Mononuclear cell (primary cell): ENCODE measurements at regions not wholly inside any gene's neighbourhood (a gene's known extent, or its start where the extent isn't known, plus 50 kb on each side); places are given as distances from the start of the nearest gene placed in this dataset.
A peak's percentile ranks its signal among the peaks of the same experiment; 100 is the strongest.
"Not testable (repeated sequence)": the region's sequence is repeated elsewhere in the genome, so short reads cannot be mapped to it uniquely, and the experiment has no call there.

ENCODE experiments used
- H3K27me3 ChIP-seq: 2 replicates; pipeline ENCODE4 v1.6.0; 2011; ENCODE audit warnings: low read length, control low read depth; ENCODE audit not compliant: insufficient read depth
- H3K4me1 ChIP-seq: 2 replicates; pipeline ENCODE4 v1.5.1; 2011; ENCODE audit warnings: mild to moderate bottlenecking, low read length, control low read depth; ENCODE audit not compliant: insufficient read depth
- H3K4me3 ChIP-seq: 2 replicates; pipeline ENCODE4 v1.5.1; 2011; ENCODE audit warnings: mild to moderate bottlenecking, low read length, moderate library complexity
- H3K9me3 ChIP-seq: 2 replicates; pipeline ENCODE4 v1.5.1; 2011; ENCODE audit warnings: low read depth, mild to moderate bottlenecking, control low read depth, low read length

DNA sequence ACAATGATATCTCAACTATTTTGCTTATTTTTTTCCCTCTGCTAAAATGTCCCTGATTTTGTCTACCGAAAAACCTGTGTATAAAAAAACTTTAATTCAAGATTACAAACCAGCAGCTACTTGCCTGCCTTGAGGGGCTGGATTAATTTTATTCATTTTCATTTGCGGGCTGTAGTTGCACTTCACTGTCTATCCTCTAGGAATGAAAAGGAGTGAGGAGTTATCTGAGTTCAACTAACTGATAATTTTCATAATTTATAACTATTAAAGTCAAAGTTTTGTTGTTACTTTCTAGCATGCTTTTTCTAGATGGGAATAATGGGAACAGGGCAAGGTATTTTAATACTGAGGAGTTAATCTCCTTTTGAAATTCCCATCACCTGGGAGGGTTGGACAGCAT, 50.3 kb upstream of the AGTPBP1 start:
- H3K4me1 ChIP-seq, H3K4me3 ChIP-seq, H3K9me3 ChIP-seq, H3K27me3 ChIP-seq: not testable (repeated sequence)

DNA sequence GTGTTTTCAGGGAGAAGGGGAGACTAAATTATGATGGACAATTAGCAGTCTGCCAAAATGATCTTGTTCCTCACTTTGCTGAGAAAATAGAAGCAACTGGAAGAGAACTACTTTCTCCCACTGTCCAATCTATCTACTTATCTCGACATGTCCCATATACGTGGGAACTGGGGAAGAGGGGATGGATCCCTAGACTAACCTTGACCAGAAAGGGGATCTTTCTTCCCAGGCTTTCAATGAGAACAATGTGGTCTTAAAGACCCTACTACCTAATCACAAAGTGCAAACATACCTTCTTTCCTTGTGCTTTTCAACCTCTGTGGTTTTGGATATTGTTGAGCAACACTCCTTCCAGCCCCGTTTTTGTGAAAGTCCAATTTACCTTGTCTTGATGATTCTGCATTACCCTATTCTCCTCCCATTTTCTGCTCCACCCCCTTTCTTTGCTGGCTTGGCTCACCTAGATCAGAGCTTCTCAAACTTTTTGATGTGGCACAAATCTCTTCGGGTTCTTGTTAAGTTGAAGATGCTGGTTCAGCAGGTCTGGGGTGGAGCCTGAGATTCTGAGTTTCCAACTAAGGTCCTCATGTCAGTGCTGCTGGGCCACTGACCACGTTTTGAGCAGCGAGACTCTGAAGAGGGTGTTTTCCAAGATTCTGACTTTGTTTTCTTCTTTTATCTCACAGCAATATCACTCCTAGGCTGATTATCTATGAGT, 61.4 kb upstream of the AGTPBP1 start:
- H3K4me3 ChIP-seq, H3K9me3 ChIP-seq, H3K27me3 ChIP-seq, H3K4me1 ChIP-seq: not testable (repeated sequence)

DNA sequence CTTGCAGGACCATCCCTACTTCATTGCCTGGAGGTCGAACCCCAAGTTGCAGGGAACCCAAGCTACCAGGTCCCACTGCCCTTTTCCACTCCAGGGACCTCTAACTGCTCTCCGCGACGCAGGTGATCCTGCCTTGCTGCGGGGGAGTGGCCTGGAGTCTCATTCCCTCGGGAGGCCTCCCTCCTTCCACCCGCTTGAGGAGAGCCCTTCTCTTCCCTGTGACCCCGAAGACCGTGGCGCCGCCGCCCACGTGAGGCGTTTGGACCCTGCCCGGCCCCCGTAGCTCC, 63.0 kb upstream of the AGTPBP1 start:
- H3K9me3 ChIP-seq: not testable (repeated sequence)
- H3K4me3 ChIP-seq: peak overlapping the region; percentile 15

DNA sequence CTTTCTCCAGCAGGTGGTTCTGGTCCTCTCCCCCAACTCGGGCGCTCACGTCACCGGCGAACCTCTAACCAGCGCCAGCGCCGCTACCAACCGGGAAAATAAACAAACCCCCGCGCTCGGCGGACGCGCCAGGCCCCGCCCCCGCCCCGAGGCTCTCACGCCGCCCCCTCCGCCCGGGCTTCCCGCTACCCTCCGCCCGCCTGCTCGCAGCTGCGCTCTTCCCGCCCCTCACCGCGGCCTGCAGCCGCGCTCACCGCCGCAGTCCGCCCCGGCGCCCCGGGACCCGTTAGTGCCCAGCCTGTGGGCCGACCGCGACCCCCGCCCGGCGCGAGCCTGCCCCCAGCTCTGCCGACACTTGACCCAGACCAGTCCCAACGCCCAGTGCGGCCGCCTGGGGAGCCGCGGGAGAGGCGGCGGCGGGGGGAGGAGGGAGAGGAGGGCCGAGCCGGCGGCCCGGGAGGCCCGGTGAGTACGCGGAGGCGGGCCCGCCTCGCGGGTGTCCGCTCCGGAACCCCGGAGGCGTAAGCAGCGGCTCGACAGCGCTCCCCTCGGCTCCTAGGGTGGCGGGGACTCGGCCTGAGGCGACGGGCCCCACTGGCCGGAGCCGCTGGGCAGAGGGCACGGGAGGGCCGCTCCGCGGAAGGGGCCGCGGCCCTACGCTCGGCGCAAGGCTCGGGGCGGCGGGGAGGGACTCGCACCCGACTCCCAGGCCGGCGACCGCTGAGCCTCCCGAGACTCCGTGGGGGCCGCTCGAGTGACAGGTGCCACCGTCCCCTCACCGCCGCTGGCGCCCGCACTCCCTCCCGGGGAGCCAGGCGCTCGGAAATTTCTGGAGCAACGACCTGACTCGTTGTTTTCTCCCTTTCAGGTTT, 63.6 kb upstream of the AGTPBP1 start:
- not testable (repeated sequence) for H3K9me3 ChIP-seq, H3K27me3 ChIP-seq, H3K4me1 ChIP-seq
- peak overlapping the region; percentile 56 for H3K4me3 ChIP-seq

More for the DNA sequence above, 63.0 kb upstream of the AGTPBP1 start:
- not testable (repeated sequence) for H3K4me1 ChIP-seq, H3K27me3 ChIP-seq

DNA sequence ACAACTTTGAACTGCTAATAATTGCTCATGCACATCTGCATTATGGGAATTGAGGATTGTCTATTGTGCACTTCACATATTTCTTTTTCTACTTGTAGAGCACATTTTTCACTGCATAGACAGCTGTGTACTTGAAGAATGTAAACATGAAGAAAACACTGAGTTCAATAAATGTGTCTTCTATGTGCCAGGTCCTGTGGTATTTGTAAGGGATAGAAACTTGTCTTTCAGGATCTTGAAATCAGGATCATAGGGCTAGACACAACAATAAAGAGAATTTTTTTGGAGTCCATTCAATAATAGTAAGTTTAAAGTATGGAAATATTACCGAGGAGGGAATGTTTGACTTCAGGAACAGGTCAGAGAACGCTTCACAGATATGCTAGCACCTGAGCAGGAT, 66.6 kb upstream of the AGTPBP1 start:
- not testable (repeated sequence) for H3K4me1 ChIP-seq, H3K4me3 ChIP-seq

DNA sequence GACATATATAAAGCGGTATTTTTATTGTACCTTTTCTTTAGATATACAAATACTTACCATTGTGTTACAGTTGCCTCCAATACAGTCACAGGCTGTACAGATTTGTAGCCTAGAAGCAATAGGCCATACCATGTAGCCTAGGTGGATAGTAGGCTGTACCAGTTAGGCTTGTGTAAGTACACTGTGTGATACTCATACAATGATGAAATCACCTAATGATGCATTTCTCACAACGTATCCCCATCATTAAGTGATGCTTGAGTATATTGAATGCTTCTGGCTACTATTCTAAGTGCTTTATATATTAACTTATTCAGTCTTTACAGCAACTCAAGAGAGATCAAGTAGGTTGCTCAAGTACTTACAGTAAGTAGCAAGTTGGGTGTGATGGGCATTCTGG, 71.6 kb upstream of the AGTPBP1 start:
- H3K4me3 ChIP-seq, H3K4me1 ChIP-seq: not testable (repeated sequence)

More for the DNA sequence above, 66.6 kb upstream of the AGTPBP1 start:
- H3K27me3 ChIP-seq, H3K9me3 ChIP-seq: not testable (repeated sequence)

DNA sequence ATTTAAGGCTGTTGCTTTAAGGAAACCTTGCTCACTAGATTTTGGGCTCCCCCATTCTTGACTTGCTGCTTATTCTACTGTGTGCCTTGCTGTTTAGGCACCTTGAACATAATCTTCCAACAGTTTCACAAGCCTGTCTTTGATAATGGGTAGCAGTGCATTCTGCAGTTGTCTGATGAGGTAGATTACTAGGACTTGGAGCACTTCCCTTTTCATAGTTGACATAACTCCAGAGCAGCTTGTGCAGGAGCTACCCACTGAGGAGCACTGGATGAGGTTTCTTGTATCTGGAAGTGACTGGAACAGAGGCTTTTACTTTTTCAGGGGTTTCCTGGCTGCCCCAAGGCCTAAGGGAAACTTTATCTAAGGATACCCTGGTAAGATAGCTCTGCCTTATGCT, 73.0 kb upstream of the AGTPBP1 start:
- not testable (repeated sequence) for H3K9me3 ChIP-seq, H3K27me3 ChIP-seq, H3K4me1 ChIP-seq, H3K4me3 ChIP-seq

More for the DNA sequence above, 71.6 kb upstream of the AGTPBP1 start:
- H3K27me3 ChIP-seq, H3K9me3 ChIP-seq: not testable (repeated sequence)

DNA sequence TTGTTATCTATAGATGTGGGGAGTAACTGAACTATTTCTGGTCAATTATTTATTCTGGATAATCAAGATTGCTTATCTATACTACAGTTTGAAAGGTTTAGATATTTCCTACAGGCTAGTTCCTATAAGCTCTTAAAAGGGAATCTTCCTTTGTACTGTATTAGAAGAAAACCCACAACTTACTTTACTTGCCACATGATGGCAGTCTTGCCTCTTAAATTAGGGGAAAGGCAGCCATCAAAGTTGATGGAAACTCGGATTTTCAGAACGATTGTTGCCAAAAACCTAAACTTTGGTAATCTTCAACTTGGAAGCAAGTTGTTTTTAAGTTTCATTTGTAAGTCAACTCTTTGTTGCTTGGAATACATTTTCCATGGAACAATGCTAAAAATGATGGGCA, 77.2 kb upstream of the AGTPBP1 start:
- H3K27me3 ChIP-seq, H3K9me3 ChIP-seq, H3K4me1 ChIP-seq, H3K4me3 ChIP-seq: not testable (repeated sequence)

DNA sequence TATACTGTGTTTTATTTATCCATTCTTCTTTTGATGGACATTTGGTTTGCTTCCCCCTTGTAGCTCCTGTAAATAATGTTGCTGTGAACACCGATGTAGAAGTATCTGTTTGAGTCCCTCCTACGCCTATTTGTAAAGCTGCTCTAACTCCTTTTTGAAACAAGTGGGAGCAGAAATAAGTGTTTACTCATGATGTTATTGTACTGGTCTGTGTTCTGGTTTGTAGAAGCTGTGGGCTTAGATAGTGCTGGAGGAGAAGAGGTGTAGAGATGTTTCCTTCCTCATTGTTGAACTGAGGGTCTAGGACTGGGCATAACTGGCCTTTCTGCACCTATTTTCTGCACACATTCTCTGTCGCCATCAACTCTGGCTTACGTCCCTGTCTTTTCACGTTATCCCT, 78.8 kb upstream of the AGTPBP1 start:
- not testable (repeated sequence) for H3K9me3 ChIP-seq, H3K4me3 ChIP-seq, H3K27me3 ChIP-seq, H3K4me1 ChIP-seq

DNA sequence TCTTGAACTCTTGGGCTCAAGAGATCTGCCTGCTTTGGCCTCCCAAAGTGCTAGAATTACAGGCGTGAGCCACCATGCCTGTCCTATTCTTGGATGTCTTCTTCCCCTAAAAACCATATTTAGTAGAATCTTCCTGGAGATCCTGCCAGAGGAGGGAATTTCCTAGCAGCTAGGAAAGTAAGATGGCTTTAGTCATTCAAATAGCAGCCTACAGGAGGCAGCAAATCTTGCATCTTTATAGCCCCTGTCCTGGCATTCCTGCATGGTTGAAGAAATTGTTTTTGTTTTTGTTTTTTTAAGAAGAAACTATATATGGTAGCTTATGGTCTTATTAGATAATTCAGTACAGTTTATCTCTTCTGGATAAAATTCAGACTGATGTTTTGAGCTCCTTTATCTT, 83.2 kb upstream of the AGTPBP1 start:
- H3K4me3 ChIP-seq, H3K9me3 ChIP-seq, H3K4me1 ChIP-seq, H3K27me3 ChIP-seq: not testable (repeated sequence)

DNA sequence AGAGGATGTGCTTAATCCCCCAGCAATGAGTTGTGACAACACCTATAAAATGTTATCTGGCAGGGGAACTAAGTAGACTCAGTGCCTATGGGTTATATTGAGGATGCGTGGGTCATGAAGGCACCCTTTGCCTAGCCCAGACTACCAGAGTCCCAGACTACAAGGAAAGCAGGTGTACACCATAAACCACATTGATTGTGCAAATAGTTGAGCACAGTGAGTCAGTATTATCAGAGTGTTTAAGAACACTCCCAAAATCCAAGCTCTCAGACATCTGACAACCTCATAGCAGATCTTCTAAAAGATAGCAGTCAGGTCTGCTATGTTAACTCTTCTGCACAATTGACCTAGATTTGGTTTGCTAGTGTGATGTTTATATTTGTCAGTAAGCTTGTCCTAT, 92.8 kb upstream of the AGTPBP1 start:
- H3K4me3 ChIP-seq, H3K9me3 ChIP-seq, H3K27me3 ChIP-seq, H3K4me1 ChIP-seq: not testable (repeated sequence)

DNA sequence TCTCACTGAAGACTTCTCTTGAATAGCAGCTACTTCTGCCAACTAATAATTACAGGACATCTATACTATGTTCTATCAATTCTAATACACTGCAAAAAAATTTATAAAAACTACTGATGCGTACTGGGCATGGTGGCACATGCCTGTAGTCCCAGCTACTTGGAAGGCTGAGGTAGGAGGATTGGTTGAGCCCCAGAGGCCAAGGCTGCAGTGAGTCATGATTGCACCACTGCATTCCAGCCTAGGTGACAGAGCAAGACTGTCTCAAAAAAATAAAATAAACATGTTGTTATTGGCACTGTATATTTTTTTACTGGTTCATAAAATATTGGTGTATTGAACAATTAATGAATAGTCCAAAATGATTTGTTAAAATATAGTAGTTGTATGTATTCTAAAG, 97.0 kb upstream of the NAA35 start:
- not testable (repeated sequence) for H3K4me1 ChIP-seq, H3K9me3 ChIP-seq, H3K4me3 ChIP-seq, H3K27me3 ChIP-seq

DNA sequence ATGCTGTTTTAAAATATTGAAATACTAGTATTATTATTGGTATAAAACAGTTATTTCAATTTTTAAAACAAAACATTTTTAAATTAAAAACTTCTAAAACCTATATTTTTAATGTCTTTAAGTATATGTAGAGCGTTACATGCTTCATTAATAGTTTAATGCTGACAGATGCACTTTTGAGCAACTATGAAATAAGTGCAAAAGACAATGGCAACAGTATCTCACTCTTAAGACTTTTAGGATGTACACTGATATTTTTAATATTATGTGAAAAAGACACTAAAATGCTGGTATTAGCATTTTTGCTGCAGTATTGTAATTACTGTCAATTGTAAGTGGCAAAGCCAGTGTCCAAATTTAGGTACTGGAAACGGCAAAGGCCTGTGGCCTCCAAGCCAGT, 93.2 kb upstream of the NAA35 start:
- not testable (repeated sequence) for H3K27me3 ChIP-seq, H3K4me3 ChIP-seq, H3K4me1 ChIP-seq, H3K9me3 ChIP-seq

DNA sequence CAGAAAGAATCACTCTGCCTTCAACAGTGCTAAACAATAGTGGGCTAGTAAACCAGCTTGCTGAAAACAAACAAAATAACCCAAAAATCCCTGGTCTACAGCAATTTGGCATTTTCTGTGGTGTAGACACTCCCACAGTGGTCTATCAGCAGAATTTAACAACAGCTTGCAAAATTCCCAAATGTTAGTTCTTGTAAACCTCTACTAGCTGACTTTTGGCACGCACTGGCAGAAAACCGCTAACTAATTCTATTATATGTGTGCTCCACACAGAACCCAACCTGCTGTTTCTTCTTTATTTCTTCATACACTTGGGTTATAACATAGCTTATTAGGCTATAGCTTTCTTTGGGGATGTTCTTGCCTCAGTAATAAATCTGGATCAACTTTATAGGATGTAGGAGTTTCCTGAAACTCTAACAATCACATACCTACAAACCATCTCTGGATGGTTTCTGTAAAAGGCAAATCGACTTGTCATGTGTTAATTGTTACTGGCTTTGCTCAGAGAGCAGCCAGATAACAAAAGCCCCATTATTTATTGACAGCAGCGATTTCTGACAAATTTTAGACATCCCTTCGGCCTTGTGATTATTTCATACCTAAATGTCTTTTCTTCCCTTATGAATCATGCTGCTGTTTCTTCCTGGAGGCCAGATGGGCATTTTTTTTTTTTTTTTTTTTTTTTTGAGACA, 82.7 kb upstream of the NAA35 start:
- Histone ChIP-seq H3K4me1 (no peaks in the 10 kb centered on the region), H3K4me3 (no peak overlapping the region), H3K9me3 (no peaks in the 10 kb centered on the region), H3K27me3 (no peaks in the 10 kb centered on the region)

DNA sequence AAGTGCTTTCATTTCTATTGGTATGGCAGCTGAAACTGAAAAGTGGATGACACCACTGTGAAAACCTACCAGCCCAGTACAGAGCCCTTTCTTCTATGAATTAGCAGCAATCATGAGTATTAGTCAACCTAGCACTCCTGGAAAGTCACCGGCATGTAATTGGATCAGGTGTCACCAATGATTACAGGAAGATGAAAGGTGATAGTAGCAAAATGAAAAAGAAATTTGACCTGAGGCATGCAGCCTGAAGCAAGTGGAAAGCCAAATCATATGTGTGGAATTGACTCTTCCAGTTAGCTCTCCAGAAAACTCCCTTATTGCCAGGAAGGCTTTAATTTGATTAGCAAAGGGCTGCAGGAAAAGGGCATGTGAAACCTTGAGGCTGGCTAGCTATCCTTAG, 81.2 kb upstream of the NAA35 start:
- Histone ChIP-seq H3K27me3 (no peaks in the 10 kb centered on the region), H3K9me3 (no peaks in the 10 kb centered on the region), H3K4me1 (no peaks in the 10 kb centered on the region), H3K4me3 (no peak overlapping the region)

DNA sequence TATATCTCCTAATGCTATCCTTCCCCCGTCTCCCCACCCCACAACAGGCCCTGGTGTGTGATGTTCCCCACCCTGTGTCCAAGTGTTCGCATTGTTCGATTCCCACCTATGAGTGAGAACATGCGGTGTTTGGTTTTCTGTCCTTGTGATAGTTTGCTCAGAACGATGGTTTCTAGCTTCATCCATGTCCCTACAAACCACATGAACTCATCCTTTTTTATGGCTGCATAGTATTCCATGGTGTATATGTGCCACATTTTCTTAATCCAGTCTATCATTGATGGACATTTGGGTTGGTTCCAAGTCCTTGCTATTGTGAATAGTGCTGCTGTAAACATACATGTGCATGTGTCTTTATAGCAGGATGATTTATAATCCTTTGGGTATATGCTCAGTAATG, 79.1 kb upstream of the NAA35 start:
- not testable (repeated sequence) for H3K9me3 ChIP-seq, H3K27me3 ChIP-seq, H3K4me1 ChIP-seq, H3K4me3 ChIP-seq
